Loucy (cell line): ENCODE measurements at regions not wholly inside any gene's neighbourhood (a gene's known extent, or its start where the extent isn't known, plus 50 kb on each side); places are given as distances from the start of the nearest gene placed in this dataset.
A peak's percentile ranks its signal among the peaks of the same experiment; 100 is the strongest.

ENCODE experiments used
- H2AFZ ChIP-seq: fragments of 200-600 bp; sonication (generic); 2 replicates; pipeline ENCODE4 v1.6.0; 2016; ENCODE audit warnings: antibody characterized with exemption, mild to moderate bottlenecking, low read length, moderate library complexity
- H3F3A ChIP-seq: fragments of 200-600 bp; 2 replicates; pipeline ENCODE4 v1.6.0; 2016; ENCODE audit warnings: antibody characterized with exemption, low read depth, mild to moderate bottlenecking
- H3K27me3 ChIP-seq: fragments of 200-600 bp; sonication (generic); 2 replicates; pipeline ENCODE4 v1.6.1; 2014; ENCODE audit warnings: low read length, mild to moderate bottlenecking; ENCODE audit not compliant: insufficient read depth, poor library complexity, severe bottlenecking
- H3K36me3 ChIP-seq: fragments of 200-600 bp; sonication (generic); 2 replicates; pipeline ENCODE4 v1.6.1; 2016; ENCODE audit warnings: low read length; ENCODE audit not compliant: insufficient read depth
- H3K4me1 ChIP-seq: fragments of 200-600 bp; sonication (generic); 2 replicates; pipeline ENCODE4 v1.5.1; 2014; ENCODE audit warnings: low read length, mild to moderate bottlenecking; ENCODE audit not compliant: insufficient read depth, poor library complexity, severe bottlenecking
- H3K4me2 ChIP-seq: fragments of 200-600 bp; sonication (generic); 2 replicates; pipeline ENCODE4 v1.6.0; 2014; ENCODE audit warnings: antibody characterized with exemption, low read length, low read depth, mild to moderate bottlenecking; ENCODE audit not compliant: poor library complexity, severe bottlenecking
- H3K4me3 ChIP-seq: fragments of 200-600 bp; sonication (generic); 2 replicates; pipeline ENCODE4 v1.5.1; 2014; ENCODE audit warnings: low read length, mild to moderate bottlenecking, mixed read lengths; ENCODE audit not compliant: poor library complexity, severe bottlenecking
- H3K79me2 ChIP-seq: fragments of 200-600 bp; sonication (generic); 2 replicates; pipeline ENCODE4 v1.6.1; 2014; ENCODE audit warnings: low read length; ENCODE audit not compliant: insufficient read depth
- H3K9ac ChIP-seq: fragments of 200-600 bp; sonication (generic); 2 replicates; pipeline ENCODE4 v1.6.0; 2014; ENCODE audit warnings: mild to moderate bottlenecking, low read depth, low read length, moderate library complexity; ENCODE audit not compliant: poor library complexity, severe bottlenecking
- H3K9me2 ChIP-seq: fragments of 200-600 bp; sonication (generic); replicated peaks from 2 replicates; pipeline ENCODE4 v1.6.1; 2016; ENCODE audit warnings: low read depth, low read length, mixed read lengths
- H3K9me3 ChIP-seq: fragments of 200-600 bp; sonication (generic); 2 replicates; pipeline ENCODE4 v1.6.1; 2014; ENCODE audit warnings: mild to moderate bottlenecking, antibody characterized with exemption, low read length, low read depth; ENCODE audit not compliant: insufficient read depth
- H4K20me1 ChIP-seq: fragments of 200-600 bp; sonication (generic); 2 replicates; pipeline ENCODE4 v1.6.0; 2014; ENCODE audit warnings: antibody characterized with exemption, low read length, mild to moderate bottlenecking; ENCODE audit not compliant: insufficient read depth, poor library complexity, severe bottlenecking
- EZH2phosphoT487 ChIP-seq: fragments of 200-600 bp; IDR thresholded peaks from 2 replicates; pipeline ENCODE4 v1.6.1; 2018; ENCODE audit warnings: antibody characterized with exemption, mild to moderate bottlenecking, moderate library complexity, borderline replicate concordance
- TF ChIP-seq, protein P1 (sequence below): fragments of 200-600 bp; sonication (generic); conservative IDR thresholded peaks from 2 replicates; pipeline ENCODE4 v1.5.1; 2014; ENCODE audit warnings: mild to moderate bottlenecking, antibody characterized with exemption, low read length

DNA sequence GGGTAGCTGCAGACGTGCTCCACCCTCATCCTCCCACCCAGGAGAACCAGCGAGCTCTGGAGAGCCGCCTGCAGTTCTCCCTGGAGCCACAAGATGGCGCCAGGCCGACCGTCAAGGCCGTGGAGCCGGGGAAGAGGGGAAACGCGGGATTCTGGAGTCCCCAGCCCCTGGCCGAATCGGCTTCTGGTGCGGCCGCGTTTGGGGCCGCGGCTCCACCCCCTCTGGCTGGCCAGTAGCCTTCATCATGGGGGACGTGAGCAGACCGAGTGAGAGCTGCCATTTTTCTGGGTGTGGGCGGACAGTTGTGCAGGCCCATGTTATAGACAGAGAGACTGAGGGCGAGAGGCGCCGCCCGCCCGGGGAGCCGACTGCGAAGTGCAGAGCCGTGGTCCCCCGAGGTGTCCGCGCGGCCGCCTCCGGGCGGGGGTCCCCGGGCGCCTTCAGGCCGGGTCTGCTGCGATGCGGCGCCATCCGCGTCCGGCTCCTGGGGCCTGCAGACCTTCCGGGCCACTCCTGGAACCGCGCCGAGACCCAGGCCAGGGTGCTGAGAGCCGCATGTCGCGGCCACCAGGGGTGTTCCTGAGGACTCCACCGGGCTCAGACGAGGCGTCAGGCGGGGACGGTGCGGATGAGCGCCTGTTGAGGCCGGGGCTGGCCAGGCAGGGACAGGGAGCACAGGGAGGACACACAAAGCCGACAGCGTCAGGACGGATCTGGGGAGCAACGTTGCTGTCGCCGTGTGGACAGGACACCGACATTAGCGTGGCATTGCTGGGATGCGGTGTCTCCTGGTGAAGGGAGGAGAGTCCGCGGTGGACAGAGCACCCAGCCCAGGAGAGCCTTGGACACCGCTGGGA, 418.2 kb upstream of the HS6ST1 start:
- Histone ChIP-seq H3K36me3 (no peaks in the 10 kb centered on the region), H4K20me1 (no peaks in the 10 kb centered on the region), H3F3A (peaks cover 20% of the 10 kb centered on the region), H3K9me2 (no peaks in the 10 kb centered on the region), H3K4me3 (no peak overlapping the region), H3K27me3 (no peaks in the 10 kb centered on the region), H3K4me1 (peaks cover 64% of the 10 kb centered on the region), H2AFZ (no peak overlapping the region), H3K79me2 (0 out of 2 replicates have a peak, but pooled peaks cover 11% of the 10 kb centered on the region), H3K4me2 (peak overlapping the region; percentile 55), H3K9me3 (no peaks in the 10 kb centered on the region), H3K9ac (peak overlapping the region; percentile 72)
- TF ChIP-seq, protein P1, sequence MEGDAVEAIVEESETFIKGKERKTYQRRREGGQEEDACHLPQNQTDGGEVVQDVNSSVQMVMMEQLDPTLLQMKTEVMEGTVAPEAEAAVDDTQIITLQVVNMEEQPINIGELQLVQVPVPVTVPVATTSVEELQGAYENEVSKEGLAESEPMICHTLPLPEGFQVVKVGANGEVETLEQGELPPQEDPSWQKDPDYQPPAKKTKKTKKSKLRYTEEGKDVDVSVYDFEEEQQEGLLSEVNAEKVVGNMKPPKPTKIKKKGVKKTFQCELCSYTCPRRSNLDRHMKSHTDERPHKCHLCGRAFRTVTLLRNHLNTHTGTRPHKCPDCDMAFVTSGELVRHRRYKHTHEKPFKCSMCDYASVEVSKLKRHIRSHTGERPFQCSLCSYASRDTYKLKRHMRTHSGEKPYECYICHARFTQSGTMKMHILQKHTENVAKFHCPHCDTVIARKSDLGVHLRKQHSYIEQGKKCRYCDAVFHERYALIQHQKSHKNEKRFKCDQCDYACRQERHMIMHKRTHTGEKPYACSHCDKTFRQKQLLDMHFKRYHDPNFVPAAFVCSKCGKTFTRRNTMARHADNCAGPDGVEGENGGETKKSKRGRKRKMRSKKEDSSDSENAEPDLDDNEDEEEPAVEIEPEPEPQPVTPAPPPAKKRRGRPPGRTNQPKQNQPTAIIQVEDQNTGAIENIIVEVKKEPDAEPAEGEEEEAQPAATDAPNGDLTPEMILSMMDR = peak; percentile 99
- no peak for TF ChIP-seq EZH2phosphoT487

DNA sequence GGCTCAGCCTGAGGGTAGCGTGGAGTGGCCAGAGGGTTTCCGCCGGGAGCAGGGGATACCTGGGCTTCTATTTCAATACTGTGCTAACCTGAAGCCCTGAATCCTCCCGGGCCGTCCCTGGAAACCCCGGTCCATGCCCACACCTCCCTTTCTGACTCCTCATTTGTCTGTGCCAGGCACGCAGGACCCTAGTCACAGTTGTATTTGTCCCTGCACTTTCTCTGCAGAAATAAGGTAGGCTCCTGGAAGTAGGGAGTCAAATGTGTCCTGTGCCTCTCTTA, 418.8 kb upstream of the HS6ST1 start:
- Histone ChIP-seq H3K36me3 (no peaks in the 10 kb centered on the region), H3K9me3 (no peaks in the 10 kb centered on the region), H3K4me1 (peaks cover 58% of the 10 kb centered on the region), H3K27me3 (no peaks in the 10 kb centered on the region), H3K9me2 (no peaks in the 10 kb centered on the region), H3F3A (peaks cover 19% of the 10 kb centered on the region), H3K4me2 (no peak overlapping the region), H3K4me3 (no peak overlapping the region), H4K20me1 (no peaks in the 10 kb centered on the region), H3K79me2 (0 out of 2 replicates have a peak, but pooled peaks cover 11% of the 10 kb centered on the region), H3K9ac (peak overlapping the region; percentile 17), H2AFZ (no peak overlapping the region)
- TF ChIP-seq EZH2phosphoT487 = no peak
- TF ChIP-seq, protein P1 = no peak

DNA sequence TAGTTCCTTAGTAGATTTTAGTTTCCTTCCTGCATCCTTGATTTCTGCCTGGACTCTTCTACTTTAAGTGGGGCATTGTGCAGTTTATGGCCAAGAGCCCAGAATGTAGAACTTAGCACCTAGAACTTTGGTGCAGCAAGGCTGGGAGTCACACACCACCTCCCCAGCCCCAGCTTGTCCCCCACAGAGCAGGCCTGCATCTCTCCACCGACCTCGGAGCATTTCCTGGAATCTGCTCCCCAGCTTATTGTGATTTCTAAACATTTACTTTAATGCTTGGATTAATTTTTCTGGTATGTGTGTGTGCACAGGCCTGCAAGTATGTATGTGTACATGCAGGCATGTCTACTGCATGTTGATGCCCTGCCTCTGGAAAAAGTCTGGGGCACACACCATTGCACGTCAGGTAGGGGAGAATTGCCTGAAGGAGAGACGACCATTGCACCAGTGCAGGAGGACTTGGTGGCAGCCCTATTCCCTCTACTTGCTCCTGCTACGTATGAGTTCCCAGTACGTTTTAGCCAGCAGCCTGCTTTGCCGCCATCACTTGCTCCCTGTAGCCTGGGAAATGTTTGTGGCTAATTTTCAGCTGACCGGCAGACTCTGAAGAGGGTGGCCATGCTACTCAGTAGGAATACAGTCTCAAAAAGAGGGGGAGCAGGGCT, 419.9 kb upstream of the HS6ST1 start:
- Histone ChIP-seq H3K79me2 (0 out of 2 replicates have a peak, but pooled peaks cover 11% of the 10 kb centered on the region), H3K4me2 (no peak overlapping the region), H3K4me1 (peaks cover 47% of the 10 kb centered on the region), H3K9me3 (no peaks in the 10 kb centered on the region), H3K4me3 (no peak overlapping the region), H3K9ac (no peak overlapping the region), H3K36me3 (no peaks in the 10 kb centered on the region), H2AFZ (no peak overlapping the region), H4K20me1 (no peaks in the 10 kb centered on the region), H3K9me2 (no peaks in the 10 kb centered on the region), H3F3A (peaks cover 10% of the 10 kb centered on the region), H3K27me3 (no peaks in the 10 kb centered on the region)
- TF ChIP-seq EZH2phosphoT487 = no peak
- TF ChIP-seq, protein P1 = no peak
